Mesendoderm (in vitro differentiated cells): ENCODE measurements at regions not wholly inside any gene's neighbourhood (a gene's known extent, or its start where the extent isn't known, plus 50 kb on each side); places are given as distances from the start of the nearest gene placed in this dataset.
"Not testable (repeated sequence)": the region's sequence is repeated elsewhere in the genome, so short reads cannot be mapped to it uniquely, and the experiment has no call there.

Experiments used
- DNase-seq: peaks from one replicate; pipeline ENCODE4 v3.0.0; 2013
- H2AK5ac ChIP-seq: 2 replicates; pipeline ENCODE4 v1.6.1; 2013; ENCODE audit warnings: low read length, inconsistent platforms
- H2BK120ac ChIP-seq: 2 replicates; pipeline ENCODE4 v1.6.1; 2013; ENCODE audit warnings: low read depth, mild to moderate bottlenecking, low read length, moderate library complexity, mixed read lengths
- H2BK15ac ChIP-seq: replicated peaks from 2 replicates; pipeline ENCODE4 v1.6.1; 2013; ENCODE audit warnings: low read depth, mild to moderate bottlenecking, moderate library complexity
- H2BK5ac ChIP-seq: 2 replicates; pipeline ENCODE4 v1.6.1; 2013; ENCODE audit warnings: low read length, inconsistent platforms
- H3K18ac ChIP-seq: 2 replicates; pipeline ENCODE4 v1.6.1; 2013; ENCODE audit warnings: mild to moderate bottlenecking, low read length, mixed read lengths
- H3K23ac ChIP-seq: one replicate; pipeline ENCODE4 v1.6.1; 2013; ENCODE audit warnings: low read length
- H3K27ac ChIP-seq: 2 replicates; pipeline ENCODE4 v1.5.1; 2013; ENCODE audit warnings: low read depth, mild to moderate bottlenecking, inconsistent platforms, low read length, moderate library complexity
- H3K27me3 ChIP-seq: 2 replicates; pipeline ENCODE4 v1.6.1; 2013; ENCODE audit warnings: low read length, control low read depth, mild to moderate bottlenecking, inconsistent platforms; ENCODE audit not compliant: insufficient read depth, poor library complexity
- H3K36me3 ChIP-seq: 2 replicates; pipeline ENCODE4 v1.6.1; 2013; ENCODE audit warnings: low read length, inconsistent platforms; ENCODE audit not compliant: control insufficient read depth, insufficient read depth
- H3K4ac ChIP-seq: one replicate; pipeline ENCODE4 v1.6.1; 2013; ENCODE audit warnings: low read depth, mild to moderate bottlenecking, low read length, moderate library complexity
- H3K4me1 ChIP-seq: 2 replicates; pipeline ENCODE4 v1.6.1; 2013; ENCODE audit warnings: low read depth, low read length, inconsistent platforms; ENCODE audit not compliant: control insufficient read depth
- H3K4me2 ChIP-seq: 2 replicates; pipeline ENCODE4 v1.6.1; 2013; ENCODE audit warnings: low read length
- H3K4me3 ChIP-seq: 2 replicates; pipeline ENCODE4 v1.5.1; 2013; ENCODE audit warnings: mild to moderate bottlenecking, low read length
- H3K56ac ChIP-seq: one replicate; pipeline ENCODE4 v1.6.1; 2013; ENCODE audit warnings: low read length
- H3K79me1 ChIP-seq: 2 replicates; pipeline ENCODE4 v1.6.1; 2013; ENCODE audit warnings: low read length, inconsistent platforms
- H3K79me2 ChIP-seq: 2 replicates; pipeline ENCODE4 v1.6.1; 2013; ENCODE audit warnings: mild to moderate bottlenecking, low read length; ENCODE audit not compliant: control insufficient read depth, insufficient read depth
- H3K9ac ChIP-seq: 2 replicates; pipeline ENCODE4 v1.6.1; 2013; ENCODE audit warnings: low read length, inconsistent platforms
- H4K5ac ChIP-seq: one replicate; pipeline ENCODE4 v1.6.1; 2013; ENCODE audit warnings: low read length
- H4K8ac ChIP-seq: one replicate; pipeline ENCODE4 v1.6.1; 2013; ENCODE audit warnings: low read depth, mild to moderate bottlenecking, control low read depth, low read length, moderate library complexity
- WGBS: extraction: QIAGEN DNeasy Blood & Tissue Kit; methylation state at CpG from one replicate; pipeline ENCODE4 v1.1.7; 2013; ENCODE audit warnings: low lambda C conversion rate, missing lambda C conversion rate; ENCODE audit not compliant: insufficient coverage; ENCODE audit errors: extremely low coverage; 5-methylcytosine and 5-hydroxymethylcytosine counted together

- not testable (repeated sequence) for H3K27me3 ChIP-seq, H3K36me3 ChIP-seq, H3K4me2 ChIP-seq, H2BK120ac ChIP-seq, H4K5ac ChIP-seq, H3K4ac ChIP-seq, H3K79me2 ChIP-seq, H4K8ac ChIP-seq, H3K23ac ChIP-seq, H3K27ac ChIP-seq, H3K4me3 ChIP-seq, DNase-seq, H3K18ac ChIP-seq, H2BK5ac ChIP-seq, H3K56ac ChIP-seq, H2AK5ac ChIP-seq, H2BK15ac ChIP-seq, H3K79me1 ChIP-seq, H3K9ac ChIP-seq, H3K4me1 ChIP-seq
- no CpG with 5 or more reads among the region's 3 CpGs for WGBS
These were observed 88.4 kb downstream of the NBPF8 start for GRCh38 chr1:120503284-120503683.

GRCh38 chr1:120506352-120506751 lies 91.5 kb downstream of the NBPF8 start:
- H3K36me3 ChIP-seq, H3K27me3 ChIP-seq, H3K4me3 ChIP-seq, H3K4ac ChIP-seq, H3K9ac ChIP-seq, H4K8ac ChIP-seq, H3K4me1 ChIP-seq, H4K5ac ChIP-seq, H2AK5ac ChIP-seq, H2BK5ac ChIP-seq, H3K23ac ChIP-seq, H3K4me2 ChIP-seq, H3K79me1 ChIP-seq, H3K79me2 ChIP-seq, H2BK15ac ChIP-seq, H3K27ac ChIP-seq, H3K18ac ChIP-seq, DNase-seq, H2BK120ac ChIP-seq, H3K56ac ChIP-seq: not testable (repeated sequence)
- WGBS = no CpG with 5 or more reads among the region's 2 CpGs

- not testable (repeated sequence) for H3K27me3 ChIP-seq, H3K18ac ChIP-seq, H3K36me3 ChIP-seq, H3K79me1 ChIP-seq, H3K9ac ChIP-seq, H3K56ac ChIP-seq, H3K27ac ChIP-seq, H2BK15ac ChIP-seq, H2BK5ac ChIP-seq, H4K5ac ChIP-seq, H3K23ac ChIP-seq, H3K4me3 ChIP-seq, H3K4me2 ChIP-seq, H3K4me1 ChIP-seq, H4K8ac ChIP-seq, H3K4ac ChIP-seq, H3K79me2 ChIP-seq, H2AK5ac ChIP-seq, DNase-seq, H2BK120ac ChIP-seq
- WGBS = no CpG with 5 or more reads among the region's 3 CpGs
These were observed 93.5 kb downstream of the NBPF8 start for GRCh38 chr1:120508351-120508750.

GRCh38 chr1:120509258-120509657 lies 94.4 kb downstream of the NBPF8 start:
- not testable (repeated sequence) for H3K4ac ChIP-seq, H2BK120ac ChIP-seq, H3K79me2 ChIP-seq, H2AK5ac ChIP-seq, H4K5ac ChIP-seq, H3K4me1 ChIP-seq, H3K23ac ChIP-seq, H4K8ac ChIP-seq, H3K36me3 ChIP-seq, H3K4me2 ChIP-seq, H3K27ac ChIP-seq, H3K4me3 ChIP-seq, DNase-seq, H3K56ac ChIP-seq, H3K18ac ChIP-seq, H2BK15ac ChIP-seq, H3K9ac ChIP-seq, H3K79me1 ChIP-seq, H3K27me3 ChIP-seq, H2BK5ac ChIP-seq
- WGBS = no CpG with 5 or more reads among the region's 5 CpGs

GRCh38 chr1:120513099-120513498 lies 98.3 kb downstream of the NBPF8 start:
- DNase-seq, H3K79me2 ChIP-seq, H3K56ac ChIP-seq, H3K4me2 ChIP-seq, H3K79me1 ChIP-seq, H3K4ac ChIP-seq, H3K18ac ChIP-seq, H2AK5ac ChIP-seq, H3K27me3 ChIP-seq, H3K36me3 ChIP-seq, H3K27ac ChIP-seq, H3K4me3 ChIP-seq, H2BK5ac ChIP-seq, H3K4me1 ChIP-seq, H2BK15ac ChIP-seq, H2BK120ac ChIP-seq, H4K8ac ChIP-seq, H4K5ac ChIP-seq, H3K9ac ChIP-seq, H3K23ac ChIP-seq: not testable (repeated sequence)
- WGBS = no CpG with 5 or more reads among the region's 1 CpG

GRCh38 chr1:120513531-120513930 lies 98.7 kb downstream of the NBPF8 start:
- H3K4me2 ChIP-seq, H2AK5ac ChIP-seq, H2BK5ac ChIP-seq, DNase-seq, H3K4me1 ChIP-seq, H3K27ac ChIP-seq, H4K5ac ChIP-seq, H2BK15ac ChIP-seq, H4K8ac ChIP-seq, H3K56ac ChIP-seq, H3K4me3 ChIP-seq, H3K23ac ChIP-seq, H3K79me2 ChIP-seq, H2BK120ac ChIP-seq, H3K36me3 ChIP-seq, H3K9ac ChIP-seq, H3K27me3 ChIP-seq, H3K4ac ChIP-seq, H3K18ac ChIP-seq, H3K79me1 ChIP-seq: not testable (repeated sequence)
- WGBS = no CpG with 5 or more reads among the region's 4 CpGs
